Gastrocnemius medialis (tissue), 4 donors: ENCODE measurements at regions not wholly inside any gene's neighbourhood (a gene's known extent, or its start where the extent isn't known, plus 50 kb on each side); places are given as distances from the start of the nearest gene placed in this dataset.

Experiments
- CTCF ChIP-seq, 5 experiments: fragments of 450-650 bp in 3 of 5; fragments of 200-600 bp in 2 of 5; sonication (generic) in 2 of 5; IDR thresholded peaks in 4 of 5; conservative IDR thresholded peaks in 1 of 5; 1 replicate in 4 of 5; 2 replicates in 1 of 5; pipeline ENCODE4 v1.5.1; 2016 to 2019; ENCODE audit warnings: antibody characterized with exemption in 5 of 5, mild to moderate bottlenecking in 3 of 5, moderate library complexity in 3 of 5
- POLR2A ChIP-seq, 2 donors: fragments of 450-650 bp; IDR thresholded peaks; one replicate each; pipeline ENCODE4 v1.6.1; 2017; ENCODE audit warnings: antibody characterized with exemption in 2 of 2, mild to moderate bottlenecking in 2 of 2, moderate library complexity in 2 of 2

- TF ChIP-seq CTCF (IDR thresholded peaks at IDR 0.05 in 4 of 5, conservative IDR thresholded peaks at IDR 0.05 in 1 of 5) (no peak), POLR2A (IDR thresholded peaks at IDR 0.05) (no peak)
Measured at GRCh38 chr9:13552606-13553215, 273.2 kb upstream of the MPDZ start.
